Activated CD4-positive, alpha-beta T cell treated with anti-CD3 and anti-CD28 coated beads, Interleukin-2, amount 10 ng/mL, durations not matched to agents 24 days and 14 days (primary cell): ENCODE measurements at regions not wholly inside any gene's neighbourhood (a gene's known extent, or its start where the extent isn't known, plus 50 kb on each side); places are given as distances from the start of the nearest gene placed in this dataset.
"Not testable (repeated sequence)": the region's sequence is repeated elsewhere in the genome, so short reads cannot be mapped to it uniquely, and the experiment has no call there.

Source experiments
- DNase-seq: peaks from one replicate; pipeline ENCODE4 v3.0.0; 2022
- H3K27ac Mint-ChIP-seq: one replicate; pipeline ENCODE4 v1.8.0; 2022; ENCODE audit warnings: mild to moderate bottlenecking, mixed read lengths
- H3K27me3 Mint-ChIP-seq: one replicate; pipeline ENCODE4 v1.8.0; 2022; ENCODE audit warnings: mixed read lengths
- H3K36me3 Mint-ChIP-seq: one replicate; pipeline ENCODE4 v1.8.0; 2022; ENCODE audit warnings: low read depth, mild to moderate bottlenecking, mixed read lengths
- H3K4me1 Mint-ChIP-seq: one replicate; pipeline ENCODE4 v1.8.0; 2021; ENCODE audit warnings: mixed read lengths
- H3K4me3 Mint-ChIP-seq: one replicate; pipeline ENCODE4 v1.8.0; 2022; ENCODE audit warnings: mild to moderate bottlenecking, moderate library complexity, mixed read lengths
- H3K9me3 Mint-ChIP-seq: one replicate; pipeline ENCODE4 v1.8.0; 2021; ENCODE audit warnings: mixed read lengths
- intact Hi-C: fragments of 100-400 bp; cut with micrococcal nuclease; formaldehyde crosslinking; loops from one replicate; pipeline ENCODE4 v1.15.1; 2023

DNA sequence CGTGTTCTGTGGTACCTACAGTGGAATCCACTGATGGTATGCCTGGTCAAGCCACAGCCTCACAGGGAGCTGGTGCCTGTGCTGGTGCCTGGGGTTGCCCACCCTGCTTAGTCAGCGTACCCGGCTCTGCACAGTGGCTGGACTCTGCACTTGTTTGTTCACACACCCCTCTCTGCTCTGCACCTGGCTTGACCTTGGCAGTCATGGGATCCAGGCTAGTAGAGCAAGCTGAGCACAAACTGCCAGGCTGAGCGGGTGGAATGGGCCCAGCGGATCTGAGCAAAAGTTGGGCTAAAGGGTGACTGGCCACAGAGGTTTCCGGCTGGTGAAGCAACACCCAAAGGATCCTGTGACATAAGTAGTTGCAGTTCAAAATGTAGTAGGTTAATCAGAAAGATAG is 163.5 kb downstream of the CDH19 start:
- Mint-ChIP-seq H3K27ac (no peak overlapping the region), H3K27me3 (no peaks in the 10 kb centered on the region), H3K4me3 (no peak overlapping the region), H3K9me3 (no peaks in the 10 kb centered on the region), H3K36me3 (no peaks in the 10 kb centered on the region), H3K4me1 (no peaks in the 10 kb centered on the region)
- no peak for DNase-seq
- intact Hi-C loops = no loop called here

DNA sequence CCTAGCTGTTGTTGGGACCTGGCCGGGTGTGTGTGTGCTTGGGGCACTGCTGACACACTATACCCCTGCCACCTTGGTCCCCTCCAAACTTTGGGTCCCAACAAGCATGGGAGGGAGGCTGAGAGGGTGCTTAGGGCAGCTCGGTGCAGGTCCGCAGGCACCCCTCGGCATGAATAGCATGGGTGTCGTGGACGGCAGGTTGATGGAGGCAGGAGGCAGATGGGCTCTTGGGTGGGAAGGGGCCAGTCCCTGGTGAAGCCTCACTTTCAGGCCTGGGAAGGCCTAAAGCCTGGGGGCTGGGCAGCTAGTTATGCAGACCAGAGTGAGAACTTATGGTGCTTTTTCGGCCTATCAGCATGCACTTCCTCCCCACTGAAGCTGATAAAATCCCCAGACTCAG is 164.2 kb downstream of the CDH19 start:
- H3K36me3 Mint-ChIP-seq = no peaks in the 10 kb centered on the region
- no peaks in the 10 kb centered on the region for H3K4me1 Mint-ChIP-seq
- no peaks in the 10 kb centered on the region for H3K9me3 Mint-ChIP-seq
- no peak overlapping the region for H3K4me3 Mint-ChIP-seq
- no peak for DNase-seq
- intact Hi-C loops = no loop called here
- no peaks in the 10 kb centered on the region for H3K27me3 Mint-ChIP-seq
- no peak overlapping the region for H3K27ac Mint-ChIP-seq

DNA sequence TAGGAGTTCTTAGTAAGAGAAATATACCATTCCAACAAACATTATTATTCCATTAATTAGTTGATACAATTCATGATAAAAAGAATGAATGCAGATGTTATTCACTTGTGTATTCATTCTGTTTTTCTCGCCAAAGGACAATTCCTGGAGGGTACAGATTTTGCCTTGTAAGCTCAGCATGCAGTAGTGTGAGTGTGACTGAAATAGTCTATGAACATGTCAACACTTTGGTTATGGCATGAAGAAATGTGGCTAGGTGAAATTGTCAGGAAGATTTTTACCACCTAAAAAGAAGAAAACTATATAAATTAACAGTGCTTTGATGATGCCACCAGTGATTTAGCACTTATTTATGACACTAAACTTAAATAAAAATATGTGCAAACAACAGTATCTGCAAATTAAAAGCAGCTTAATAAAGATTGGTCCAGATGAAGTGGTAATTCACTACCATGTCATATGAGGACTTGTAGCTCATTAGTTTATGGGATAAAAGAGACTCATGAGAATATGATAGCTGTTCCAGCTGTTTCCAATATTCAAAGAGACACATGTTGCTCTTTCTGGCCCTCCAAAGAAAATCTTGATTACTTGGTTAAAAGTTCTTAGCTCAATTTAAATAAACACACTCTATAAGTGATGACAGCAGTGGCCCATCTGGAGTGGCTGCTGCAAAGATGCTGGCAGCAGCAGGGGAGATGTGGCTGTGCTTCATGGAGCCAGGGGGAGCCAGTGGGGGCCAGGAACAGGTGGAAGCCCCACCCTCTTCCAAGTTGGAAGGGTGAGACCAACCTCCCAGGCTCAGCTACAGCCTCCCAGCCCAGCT is 165.0 kb downstream of the CDH19 start:
- Mint-ChIP-seq H3K4me1 (no peaks in the 10 kb centered on the region), H3K4me3 (no peak overlapping the region)
- intact Hi-C loops = no loop called here

GRCh38 chr18:66432636-66433035 is 171.3 kb downstream of the CDH19 start:
- Mint-ChIP-seq H3K27ac (no peak overlapping the region), H3K4me1 (no peaks in the 10 kb centered on the region), H3K36me3 (no peaks in the 10 kb centered on the region), H3K4me3 (no peak overlapping the region), H3K9me3 (no peaks in the 10 kb centered on the region), H3K27me3 (no peaks in the 10 kb centered on the region)
- no peak for DNase-seq
- intact Hi-C loops = no loop called here

More for the DNA sequence above, 165.0 kb downstream of the CDH19 start:
- H3K36me3 Mint-ChIP-seq = no peaks in the 10 kb centered on the region
- H3K27me3 Mint-ChIP-seq = no peaks in the 10 kb centered on the region
- H3K9me3 Mint-ChIP-seq = no peaks in the 10 kb centered on the region
- DNase-seq = no peak
- H3K27ac Mint-ChIP-seq = no peak overlapping the region

GRCh38 chr18:66428795-66429194 is 175.1 kb downstream of the CDH19 start:
- no peak overlapping the region for H3K4me3 Mint-ChIP-seq
- intact Hi-C loops = no loop called here
- H3K9me3 Mint-ChIP-seq = no peaks in the 10 kb centered on the region
- H3K36me3 Mint-ChIP-seq = no peaks in the 10 kb centered on the region
- H3K27me3 Mint-ChIP-seq = no peaks in the 10 kb centered on the region
- no peak overlapping the region for H3K27ac Mint-ChIP-seq
- DNase-seq = no peak
- H3K4me1 Mint-ChIP-seq = no peaks in the 10 kb centered on the region

DNA sequence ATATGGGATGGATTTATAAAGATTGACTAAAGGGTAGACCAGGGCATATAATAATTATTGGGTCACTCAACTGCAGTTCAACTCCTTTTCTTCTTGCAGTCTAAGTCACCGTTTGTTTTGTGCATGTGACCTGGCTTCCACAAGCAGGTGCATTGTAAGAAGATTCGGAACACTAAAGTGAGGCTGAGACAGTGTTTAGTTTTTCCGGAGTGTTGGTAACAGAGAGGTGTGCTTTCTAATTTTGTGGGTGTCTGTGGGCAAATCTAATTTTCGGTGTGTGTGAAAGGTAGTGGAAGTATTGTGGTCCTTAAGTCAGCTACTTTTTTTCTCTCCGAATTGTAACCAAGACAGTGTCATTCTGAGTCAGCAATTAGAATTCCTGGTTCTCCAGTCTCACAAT is 184.5 kb downstream of the CDH19 start:
- Mint-ChIP-seq H3K36me3 (no peaks in the 10 kb centered on the region), H3K27me3 (no peaks in the 10 kb centered on the region), H3K27ac (no peak overlapping the region), H3K9me3 (no peaks in the 10 kb centered on the region), H3K4me3 (no peak overlapping the region), H3K4me1 (no peaks in the 10 kb centered on the region)
- intact Hi-C loops = no loop called here
- no peak for DNase-seq

- no peak overlapping the region for H3K27ac Mint-ChIP-seq
- no peaks in the 10 kb centered on the region for H3K27me3 Mint-ChIP-seq
- intact Hi-C loops = no loop called here
- H3K4me1 Mint-ChIP-seq = no peaks in the 10 kb centered on the region
- no peaks in the 10 kb centered on the region for H3K36me3 Mint-ChIP-seq
- H3K4me3 Mint-ChIP-seq = no peak overlapping the region
- peaks cover 5% of the 10 kb centered on the region for H3K9me3 Mint-ChIP-seq
- no peak for DNase-seq
Observed at GRCh38 chr18:66410692-66411091, 193.2 kb downstream of the CDH19 start.

- intact Hi-C loops = no loop called here
- H3K9me3 Mint-ChIP-seq = peaks cover 4% of the 10 kb centered on the region
- no peaks in the 10 kb centered on the region for H3K36me3 Mint-ChIP-seq
- H3K4me3 Mint-ChIP-seq = no peak overlapping the region
- no peak overlapping the region for H3K27ac Mint-ChIP-seq
- no peaks in the 10 kb centered on the region for H3K27me3 Mint-ChIP-seq
- DNase-seq = no peak
- no peaks in the 10 kb centered on the region for H3K4me1 Mint-ChIP-seq
Observed at GRCh38 chr18:66395671-66396218, 208.1 kb downstream of the CDH19 start.

DNA sequence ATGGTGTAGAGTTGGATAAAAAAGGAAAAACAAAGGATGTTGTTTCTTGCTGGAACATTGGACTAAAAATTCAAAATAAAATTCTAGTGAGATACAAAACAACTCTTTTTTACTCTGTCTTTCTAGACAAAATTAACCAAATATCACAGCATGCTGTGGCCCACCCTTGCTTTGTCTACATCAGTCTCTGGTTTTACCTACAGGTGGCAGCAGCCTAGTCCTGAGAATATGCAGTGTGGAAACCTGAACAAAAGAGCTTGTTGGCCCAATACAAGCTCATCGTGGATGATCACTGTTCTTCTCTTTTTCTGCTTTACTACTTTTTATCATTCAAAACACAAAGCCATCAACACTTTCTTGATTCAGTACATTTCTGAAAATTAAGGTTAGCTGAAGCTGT is 210.4 kb downstream of the CDH19 start:
- intact Hi-C loops = no loop called here
- DNase-seq = no peak
- H3K27me3 Mint-ChIP-seq = no peaks in the 10 kb centered on the region
- no peaks in the 10 kb centered on the region for H3K36me3 Mint-ChIP-seq
- H3K4me1 Mint-ChIP-seq = no peaks in the 10 kb centered on the region
- H3K4me3 Mint-ChIP-seq = no peak overlapping the region
- H3K9me3 Mint-ChIP-seq = peaks cover 4% of the 10 kb centered on the region
- no peak overlapping the region for H3K27ac Mint-ChIP-seq

DNA sequence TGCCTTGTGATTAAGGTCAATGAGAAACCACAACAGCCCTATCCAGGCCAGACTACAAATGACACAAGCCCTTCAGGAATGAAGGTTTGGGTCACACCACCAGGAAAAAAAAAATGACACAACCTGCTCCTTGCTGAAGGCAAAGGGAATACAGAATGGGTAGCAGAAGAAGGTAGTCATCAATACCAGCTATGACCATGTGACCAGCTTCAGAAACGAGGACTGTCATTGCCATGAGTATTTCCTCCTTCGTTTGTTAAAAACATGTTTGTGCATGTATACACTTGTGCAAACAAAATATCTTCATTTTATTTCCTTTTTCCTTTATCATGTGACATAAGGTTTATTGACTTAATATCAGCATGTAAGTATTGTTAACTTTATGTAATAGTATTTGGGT is 226.6 kb downstream of the CDH19 start:
- H3K27me3 Mint-ChIP-seq = no peaks in the 10 kb centered on the region
- intact Hi-C loops = no loop called here
- peaks cover 3% of the 10 kb centered on the region for H3K9me3 Mint-ChIP-seq
- H3K27ac Mint-ChIP-seq = no peak overlapping the region
- no peaks in the 10 kb centered on the region for H3K4me1 Mint-ChIP-seq
- DNase-seq = no peak
- no peaks in the 10 kb centered on the region for H3K36me3 Mint-ChIP-seq
- no peak overlapping the region for H3K4me3 Mint-ChIP-seq

DNA sequence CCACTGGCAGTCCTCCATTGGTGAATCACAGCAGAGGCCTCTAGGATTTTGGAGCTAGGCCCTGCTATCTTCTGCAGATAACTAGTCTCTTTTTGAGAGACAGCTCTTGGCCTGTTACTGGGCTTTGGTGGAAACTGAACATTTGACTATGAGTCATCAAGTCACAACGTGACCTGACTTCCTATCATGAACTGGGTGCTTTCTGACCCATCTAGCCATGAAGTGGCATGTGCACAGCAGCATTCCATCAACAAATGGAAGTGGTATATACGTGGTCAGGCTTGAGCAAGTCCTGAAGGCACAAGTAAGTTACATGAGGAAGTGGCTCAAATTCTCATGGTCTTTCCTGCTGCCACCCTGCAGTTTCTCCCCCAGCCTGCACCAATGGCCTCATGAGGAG is 228.5 kb downstream of the CDH19 start:
- H3K4me3 Mint-ChIP-seq, H3K36me3 Mint-ChIP-seq, H3K27me3 Mint-ChIP-seq, DNase-seq, H3K27ac Mint-ChIP-seq, intact Hi-C loops, H3K9me3 Mint-ChIP-seq, H3K4me1 Mint-ChIP-seq: not testable (repeated sequence)

DNA sequence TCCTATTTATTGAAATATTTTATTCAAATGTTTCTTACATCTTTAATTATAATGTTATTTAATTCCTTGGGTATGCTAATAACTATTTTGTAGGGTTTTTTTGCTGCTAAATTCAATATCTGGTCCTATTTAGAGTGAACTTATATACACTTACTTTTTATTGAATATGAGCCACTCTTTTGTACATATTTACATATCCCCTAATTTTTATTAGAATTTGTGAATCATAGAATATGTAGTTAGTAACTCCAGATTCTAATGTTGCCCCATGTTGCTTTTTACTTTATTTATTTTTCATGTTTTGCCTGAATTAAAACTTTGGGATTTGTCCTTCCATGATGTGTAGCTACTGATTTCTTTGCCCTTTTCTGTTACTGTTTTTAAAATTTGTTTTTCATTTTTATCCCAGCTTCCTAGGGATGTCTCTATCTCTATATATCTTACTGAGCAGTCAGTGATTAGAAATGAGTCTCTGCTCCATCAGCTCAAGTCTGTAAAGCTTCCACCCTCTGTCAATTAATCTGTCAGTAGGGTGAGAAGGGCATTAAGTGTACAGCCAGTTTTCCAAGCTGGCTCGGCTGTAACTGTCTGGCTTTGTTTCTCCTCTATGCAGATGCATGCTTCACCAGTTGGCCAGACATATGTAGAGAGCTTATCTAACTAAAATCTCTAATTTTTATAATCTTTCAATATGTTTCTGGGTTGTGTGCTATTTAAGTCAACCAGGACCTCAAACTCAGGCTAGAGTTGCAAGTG is 256.9 kb downstream of the CDH19 start:
- Mint-ChIP-seq H3K9me3 (no peaks in the 10 kb centered on the region), H3K36me3 (no peaks in the 10 kb centered on the region), H3K27me3 (no peaks in the 10 kb centered on the region), H3K27ac (no peak overlapping the region), H3K4me3 (no peak overlapping the region), H3K4me1 (no peaks in the 10 kb centered on the region)
- intact Hi-C loops = no loop called here
- no peak for DNase-seq

DNA sequence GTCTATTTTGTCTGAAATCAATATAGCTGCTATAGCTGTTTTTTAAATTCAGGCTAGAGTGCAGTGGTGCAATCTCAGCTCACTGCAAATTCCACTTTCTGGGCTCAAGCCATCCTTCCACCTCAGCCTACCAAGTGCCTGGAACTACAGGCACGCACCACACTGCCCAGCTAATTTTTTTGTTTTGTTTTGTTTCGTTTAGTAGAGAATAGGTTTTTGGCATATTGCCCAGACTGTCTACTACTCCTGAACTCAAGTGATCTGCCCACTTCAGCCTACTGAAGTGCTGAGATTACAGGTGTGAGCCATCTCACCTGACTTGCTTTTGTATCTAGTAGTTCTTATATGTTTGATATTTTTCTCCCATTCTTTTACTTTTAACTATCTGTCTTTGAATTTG is 259.7 kb downstream of the CDH19 start:
- Mint-ChIP-seq H3K27ac (no peak overlapping the region), H3K27me3 (no peaks in the 10 kb centered on the region), H3K4me3 (no peak overlapping the region), H3K9me3 (no peaks in the 10 kb centered on the region), H3K36me3 (no peaks in the 10 kb centered on the region), H3K4me1 (no peaks in the 10 kb centered on the region)
- intact Hi-C loops = no loop called here
- no peak for DNase-seq

- H3K36me3 Mint-ChIP-seq = no peaks in the 10 kb centered on the region
- no peaks in the 10 kb centered on the region for H3K4me1 Mint-ChIP-seq
- H3K9me3 Mint-ChIP-seq = no peaks in the 10 kb centered on the region
- intact Hi-C loops = no loop called here
- H3K4me3 Mint-ChIP-seq = no peak overlapping the region
- DNase-seq = no peak
- H3K27ac Mint-ChIP-seq = no peak overlapping the region
- H3K27me3 Mint-ChIP-seq = no peaks in the 10 kb centered on the region
Observed at GRCh38 chr18:66342577-66342976, 261.3 kb downstream of the CDH19 start.
